ENCODE measurements at regions not wholly inside any gene's neighbourhood (a gene's known extent, or its start where the extent isn't known, plus 50 kb on each side); places are given as distances from the start of the nearest gene placed in this dataset.

DNA sequence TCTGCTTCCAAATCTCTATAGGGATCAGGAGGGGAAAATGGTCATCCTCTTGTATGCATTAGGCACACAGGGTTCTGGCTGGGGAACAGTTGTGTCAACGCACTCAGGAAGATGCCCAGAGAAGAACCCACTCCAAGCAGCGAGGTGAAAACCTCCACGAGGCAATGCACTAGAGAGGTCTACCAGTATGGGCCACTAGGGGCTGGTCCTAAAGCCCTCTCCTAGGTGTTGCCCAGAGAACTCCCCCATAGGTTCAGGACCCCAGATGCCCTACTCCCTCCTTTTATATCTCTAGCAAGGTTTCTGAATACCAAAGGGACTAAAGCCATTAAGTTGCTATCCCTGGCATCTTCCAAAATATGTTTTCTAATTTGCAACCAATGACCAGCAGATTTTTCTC lies 142.7 kb upstream of the NLGN4X start:
- DNase-seq, result no peak
- CTCF ChIA-PET, result no interaction called here
- intact Hi-C loops (cut with micrococcal nuclease), result no loop called here
- Histone ChIP-seq H3K4me3 (ENCODE audit: low read length) (no peak overlapping the region), H3K27ac (ENCODE audit: low read depth, low read length) (no peak overlapping the region), H3K36me3 (ENCODE audit: control insufficient read depth in 2 of 3, insufficient read depth in 3 of 3, low read length in 3 of 3) (no peaks in the 10 kb centered on the region), H3K4me1 (ENCODE audit: control insufficient read depth in 2 of 2, insufficient read depth in 2 of 2, low read length in 2 of 2) (no peaks in the 10 kb centered on the region), H3K27me3 (ENCODE audit: control insufficient read depth in 2 of 2, insufficient read depth in 2 of 2, low read length in 2 of 2) (no peaks in the 10 kb centered on the region), H3K9me3 (ENCODE audit: control insufficient read depth in 2 of 3, low read length in 3 of 3) (no peaks in the 10 kb centered on the region)
- ATAC-seq, result no peak
- POLR2A ChIA-PET, result no interaction called here
- H3K4me3 Mint-ChIP-seq, result no peak overlapping the region
- no peaks in the 10 kb centered on the region for H3K27me3 Mint-ChIP-seq
- no peak overlapping the region for H3K27ac Mint-ChIP-seq
- H3K36me3 Mint-ChIP-seq, result no peaks in the 10 kb centered on the region
- H3K4me1 Mint-ChIP-seq, result no peaks in the 10 kb centered on the region
- peaks cover 0 to 4% (median 0%) of the 10 kb centered on the region in 11 donors for H3K9me3 Mint-ChIP-seq

GRCh38 chrX:6363188-6363587 lies 134.5 kb upstream of the NLGN4X start:
- no peaks in the 10 kb centered on the region for H3K4me1 Mint-ChIP-seq

DNA sequence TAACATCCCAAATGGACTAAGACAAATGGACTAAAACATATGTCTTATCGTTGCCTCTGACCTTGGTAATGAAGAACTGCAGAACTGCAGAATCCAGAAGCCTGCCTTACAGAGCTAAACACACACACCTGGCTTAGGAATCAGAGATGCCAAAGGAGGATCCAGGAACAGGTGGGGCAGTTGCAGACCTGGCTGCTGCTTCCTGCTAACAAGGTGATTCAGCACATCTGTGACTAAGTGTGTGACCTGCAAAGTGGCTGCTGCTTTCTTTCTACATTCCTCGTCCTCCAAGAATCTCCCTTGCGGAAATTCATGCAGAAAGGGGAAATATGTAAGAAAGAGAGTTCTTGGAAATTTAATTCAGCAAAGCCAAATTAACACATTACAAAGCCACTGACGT lies 96.8 kb upstream of the NLGN4X start:
- Histone ChIP-seq H3K36me3 (ENCODE audit: control insufficient read depth in 2 of 3, insufficient read depth in 3 of 3, low read length in 3 of 3) (no peaks in the 10 kb centered on the region), H3K9me3 (ENCODE audit: control insufficient read depth in 2 of 3, low read length in 3 of 3) (no peaks in the 10 kb centered on the region), H3K4me3 (ENCODE audit: low read length) (no peak overlapping the region), H3K4me1 (ENCODE audit: control insufficient read depth in 2 of 2, insufficient read depth in 2 of 2, low read length in 2 of 2) (no peaks in the 10 kb centered on the region), H3K27ac (ENCODE audit: low read depth, low read length) (no peak overlapping the region), H3K27me3 (ENCODE audit: control insufficient read depth in 2 of 2, insufficient read depth in 2 of 2, low read length in 2 of 2) (no peaks in the 10 kb centered on the region)
- intact Hi-C loops (cut with micrococcal nuclease), result no loop called here
- H3K36me3 Mint-ChIP-seq, result peaks cover 0 to 7% (median 0%) of the 10 kb centered on the region in 5 donors
- ChIA-PET POLR2A (no interaction called here), CTCF (no interaction called here)
- DNase-seq (no peak), ATAC-seq (no peak)
- no peaks in the 10 kb centered on the region for H3K4me1 Mint-ChIP-seq
- H3K27me3 Mint-ChIP-seq, result no peaks in the 10 kb centered on the region
- peaks cover 0 to 30% (median 10%) of the 10 kb centered on the region in 11 donors for H3K9me3 Mint-ChIP-seq
- H3K27ac Mint-ChIP-seq, result no peak overlapping the region
- no peak overlapping the region for H3K4me3 Mint-ChIP-seq

More at GRCh38 chrX:6363188-6363587, 134.5 kb upstream of the NLGN4X start:
- Histone ChIP-seq H3K4me1 (ENCODE audit: control insufficient read depth in 2 of 2, insufficient read depth in 2 of 2, low read length in 2 of 2) (no peaks in the 10 kb centered on the region), H3K36me3 (ENCODE audit: control insufficient read depth in 2 of 3, insufficient read depth in 3 of 3, low read length in 3 of 3) (no peaks in the 10 kb centered on the region), H3K9me3 (ENCODE audit: control insufficient read depth in 2 of 3, low read length in 3 of 3) (no peaks in the 10 kb centered on the region), H3K27ac (ENCODE audit: low read depth, low read length) (no peak overlapping the region), H3K27me3 (ENCODE audit: control insufficient read depth in 2 of 2, insufficient read depth in 2 of 2, low read length in 2 of 2) (no peaks in the 10 kb centered on the region), H3K4me3 (ENCODE audit: low read length) (no peak overlapping the region)
- CTCF ChIA-PET, result no interaction called here
- H3K36me3 Mint-ChIP-seq, result no peaks in the 10 kb centered on the region
- no peak overlapping the region for H3K27ac Mint-ChIP-seq
- ATAC-seq (no peak), DNase-seq (no peak)
- no peak overlapping the region for H3K4me3 Mint-ChIP-seq
- peaks cover 0 to 6% (median under 1%) of the 10 kb centered on the region in 11 donors for H3K9me3 Mint-ChIP-seq
- H3K27me3 Mint-ChIP-seq, result no peaks in the 10 kb centered on the region
- intact Hi-C loops (cut with micrococcal nuclease), result no loop called here
- POLR2A ChIA-PET, result no interaction called here

DNA sequence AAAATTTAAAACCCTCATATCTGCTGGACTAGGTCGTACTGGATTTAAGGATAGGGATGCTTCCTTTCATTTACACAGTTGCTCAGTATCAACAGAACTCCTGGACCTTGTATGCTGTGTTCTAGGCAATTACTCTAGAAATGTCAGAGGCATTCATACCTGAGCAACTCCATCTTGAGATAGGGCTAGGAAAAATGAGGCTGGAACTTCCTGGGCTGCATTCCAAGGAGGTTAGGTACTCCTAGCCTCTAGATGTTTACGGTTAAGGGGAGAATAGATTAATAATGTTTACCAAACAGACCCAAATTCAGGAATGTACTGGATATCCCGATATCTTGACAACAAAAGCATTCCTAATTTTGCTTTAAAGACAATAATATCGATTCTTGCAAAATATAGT lies 84.7 kb upstream of the NLGN4X start:
- peaks cover 0 to 5% (median under 1%) of the 10 kb centered on the region in 11 donors for H3K9me3 Mint-ChIP-seq
- no peak overlapping the region for H3K27ac Mint-ChIP-seq
- Histone ChIP-seq H3K27ac (ENCODE audit: low read depth, low read length) (no peak overlapping the region), H3K9me3 (ENCODE audit: control insufficient read depth in 2 of 3, low read length in 3 of 3) (no peaks in the 10 kb centered on the region), H3K36me3 (ENCODE audit: control insufficient read depth in 2 of 3, insufficient read depth in 3 of 3, low read length in 3 of 3) (no peaks in the 10 kb centered on the region), H3K4me1 (ENCODE audit: control insufficient read depth in 2 of 2, insufficient read depth in 2 of 2, low read length in 2 of 2) (no peaks in the 10 kb centered on the region), H3K4me3 (ENCODE audit: low read length) (no peak overlapping the region), H3K27me3 (ENCODE audit: control insufficient read depth in 2 of 2, insufficient read depth in 2 of 2, low read length in 2 of 2) (no peaks in the 10 kb centered on the region)
- no peaks in the 10 kb centered on the region for H3K4me1 Mint-ChIP-seq
- H3K4me3 Mint-ChIP-seq, result no peak overlapping the region
- ChIA-PET CTCF (no interaction called here), POLR2A (no interaction called here)
- peaks cover 0 to 4% (median 0%) of the 10 kb centered on the region in 5 donors for H3K27me3 Mint-ChIP-seq
- H3K36me3 Mint-ChIP-seq, result no peaks in the 10 kb centered on the region
- no peak for ATAC-seq
- no peak for DNase-seq
- intact Hi-C loops (cut with micrococcal nuclease), result no loop called here

DNA sequence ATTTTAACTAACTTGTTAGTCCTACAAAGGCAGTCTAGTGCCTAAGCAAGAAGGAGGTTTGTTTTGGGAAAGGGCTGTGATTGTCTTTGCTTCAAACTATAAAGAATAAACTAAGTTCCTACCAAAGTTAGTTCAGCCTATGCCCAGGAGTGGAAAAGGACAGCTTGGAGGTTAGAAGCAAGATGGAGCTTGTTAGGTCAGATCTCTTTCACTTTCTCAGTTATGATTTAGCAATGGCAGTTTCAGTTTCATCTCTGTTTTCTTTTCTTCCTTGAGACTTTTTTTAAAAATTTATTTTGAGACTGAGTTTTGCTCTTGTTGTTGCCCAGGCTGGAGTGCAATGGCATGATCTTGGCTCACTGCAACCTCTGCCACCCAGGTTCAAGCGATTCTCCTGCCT lies 82.9 kb upstream of the NLGN4X start:
- DNase-seq (no peak), ATAC-seq (no peak)
- Mint-ChIP-seq H3K9me3 (peaks cover 0 to 7% (median 0%) of the 10 kb centered on the region in 11 donors), H3K4me3 (no peak overlapping the region), H3K36me3 (no peaks in the 10 kb centered on the region), H3K27me3 (no peaks in the 10 kb centered on the region), H3K4me1 (no peaks in the 10 kb centered on the region), H3K27ac (no peak overlapping the region)
- Histone ChIP-seq H3K27me3 (ENCODE audit: control insufficient read depth in 2 of 2, insufficient read depth in 2 of 2, low read length in 2 of 2) (no peaks in the 10 kb centered on the region), H3K27ac (ENCODE audit: low read depth, low read length) (no peak overlapping the region), H3K4me1 (ENCODE audit: control insufficient read depth in 2 of 2, insufficient read depth in 2 of 2, low read length in 2 of 2) (no peaks in the 10 kb centered on the region), H3K9me3 (ENCODE audit: control insufficient read depth in 2 of 3, low read length in 3 of 3) (no peaks in the 10 kb centered on the region), H3K36me3 (ENCODE audit: control insufficient read depth in 2 of 3, insufficient read depth in 3 of 3, low read length in 3 of 3) (no peaks in the 10 kb centered on the region), H3K4me3 (ENCODE audit: low read length) (no peak overlapping the region)
- intact Hi-C loops (cut with micrococcal nuclease), result no loop called here
- POLR2A ChIA-PET, result no interaction called here
- CTCF ChIA-PET, result no interaction called here

- Histone ChIP-seq H3K4me3 (ENCODE audit: low read length) (no peak overlapping the region), H3K9me3 (ENCODE audit: control insufficient read depth in 2 of 3, low read length in 3 of 3) (no peaks in the 10 kb centered on the region), H3K4me1 (ENCODE audit: control insufficient read depth in 2 of 2, insufficient read depth in 2 of 2, low read length in 2 of 2) (no peaks in the 10 kb centered on the region), H3K27ac (ENCODE audit: low read depth, low read length) (no peak overlapping the region), H3K27me3 (ENCODE audit: control insufficient read depth in 2 of 2, insufficient read depth in 2 of 2, low read length in 2 of 2) (no peaks in the 10 kb centered on the region), H3K36me3 (ENCODE audit: control insufficient read depth in 2 of 3, insufficient read depth in 3 of 3, low read length in 3 of 3) (no peaks in the 10 kb centered on the region)
- intact Hi-C loops (cut with micrococcal nuclease), result no loop called here
- H3K4me3 Mint-ChIP-seq, result no peak overlapping the region
- ChIA-PET POLR2A (no interaction called here), CTCF (no interaction called here)
- peaks cover 0 to 10% (median 0%) of the 10 kb centered on the region in 11 donors for H3K9me3 Mint-ChIP-seq
- DNase-seq, result no peak
- ATAC-seq, result no peak
- no peaks in the 10 kb centered on the region for H3K27me3 Mint-ChIP-seq
- no peaks in the 10 kb centered on the region for H3K4me1 Mint-ChIP-seq
- no peak overlapping the region for H3K27ac Mint-ChIP-seq
- H3K36me3 Mint-ChIP-seq, result no peaks in the 10 kb centered on the region
Measured at GRCh38 chrX:6307156-6307555, 78.5 kb upstream of the NLGN4X start.

GRCh38 chrX:6299724-6300123 lies 71.1 kb upstream of the NLGN4X start:
- DNase-seq, result no peak
- H3K27me3 ChIP-seq (ENCODE audit: control insufficient read depth in 2 of 2, insufficient read depth in 2 of 2, low read length in 2 of 2), result no peaks in the 10 kb centered on the region
- no peaks in the 10 kb centered on the region for H3K36me3 Mint-ChIP-seq
- no peak overlapping the region for H3K4me3 Mint-ChIP-seq
- no peaks in the 10 kb centered on the region for H3K9me3 ChIP-seq (ENCODE audit: control insufficient read depth in 2 of 3, low read length in 3 of 3)
- POLR2A ChIA-PET, result no interaction called here
- peaks cover 0 to 4% (median 0%) of the 10 kb centered on the region in 11 donors for H3K9me3 Mint-ChIP-seq
- intact Hi-C loops (cut with micrococcal nuclease), result no loop called here
- no peaks in the 10 kb centered on the region for H3K4me1 ChIP-seq (ENCODE audit: control insufficient read depth in 2 of 2, insufficient read depth in 2 of 2, low read length in 2 of 2)
- CTCF ChIA-PET, result no interaction called here
- H3K27ac Mint-ChIP-seq, result no peak overlapping the region
- H3K27ac ChIP-seq (ENCODE audit: low read depth, low read length), result no peak overlapping the region
- H3K36me3 ChIP-seq (ENCODE audit: control insufficient read depth in 2 of 3, insufficient read depth in 3 of 3, low read length in 3 of 3), result no peaks in the 10 kb centered on the region
- no peaks in the 10 kb centered on the region for H3K27me3 Mint-ChIP-seq
- no peak overlapping the region for H3K4me3 ChIP-seq (ENCODE audit: low read length)
- no peak for ATAC-seq
- H3K4me1 Mint-ChIP-seq, result no peaks in the 10 kb centered on the region
